Tibial nerve (tissue), 4 donors: ENCODE measurements at regions not wholly inside any gene's neighbourhood (a gene's known extent, or its start where the extent isn't known, plus 50 kb on each side); places are given as distances from the start of the nearest gene placed in this dataset.
"Not testable (repeated sequence)": the region's sequence is repeated elsewhere in the genome, so short reads cannot be mapped to it uniquely, and the experiment has no call there.

ENCODE experiments used
- DNase-seq, 2 donors: peaks; one replicate each; pipeline ENCODE4 v3.0.0-alpha.2; 2019; ENCODE audit warnings: low spot score in 2 of 2
- H3K27ac ChIP-seq, 4 donors: fragments of 200-600 bp; sonication (generic) in 3 of 4; one replicate each; pipeline ENCODE4 v1.5.1; 2017 to 2019; ENCODE audit warnings: mild to moderate bottlenecking in 1 of 4
- H3K27me3 ChIP-seq, 2 donors: fragments of 200-600 bp; sonication (generic) in 1 of 2; one replicate each; pipeline versions ENCODE4 v1.5.1 to v1.6.0; 2017 to 2019
- H3K36me3 ChIP-seq, 3 donors: fragments of 200-600 bp; sonication (generic); one replicate each; pipeline ENCODE4 v1.5.1; 2018 to 2019
- H3K4me1 ChIP-seq, 4 donors: fragments of 200-600 bp; sonication (generic) in 3 of 4; one replicate each; pipeline ENCODE4 v1.5.1; 2017 to 2019
- H3K4me3 ChIP-seq, 4 donors: fragments of 200-600 bp; sonication (generic) in 3 of 4; one replicate each; pipeline ENCODE4 v1.5.1; 2017 to 2019; ENCODE audit warnings: mild to moderate bottlenecking in 1 of 4, moderate library complexity in 1 of 4
- H3K9me3 ChIP-seq, 4 donors: fragments of 200-600 bp; sonication (generic) in 3 of 4; one replicate each; pipeline ENCODE4 v1.5.1; 2017 to 2019
- EP300 ChIP-seq, 2 donors: sonication (generic); formaldehyde crosslinking; IDR thresholded peaks; one replicate each; pipeline ENCODE4 v1.6.1; 2017; ENCODE audit warnings: antibody characterized with exemption in 2 of 2, mild to moderate bottlenecking in 1 of 2
- POLR2A ChIP-seq, 2 donors: fragments of 450-650 bp; IDR thresholded peaks; one replicate each; pipeline ENCODE4 v1.6.1; 2017; ENCODE audit warnings: antibody characterized with exemption in 2 of 2, mild to moderate bottlenecking in 2 of 2, moderate library complexity in 2 of 2
- WGBS, 2 donors: methylation state at CpG; one replicate each; pipeline ENCODE4 v1.1.5; 2018; 5-methylcytosine and 5-hydroxymethylcytosine counted together
- TF ChIP-seq, protein P1 (sequence below), 5 experiments: fragments of 200-600 bp in 3 of 5; fragments of 450-650 bp in 2 of 5; sonication (generic) in 3 of 5; IDR thresholded peaks; one replicate each; pipeline ENCODE4 v1.5.1; 2016 to 2019; ENCODE audit warnings: antibody characterized with exemption in 5 of 5, mild to moderate bottlenecking in 3 of 5, moderate library complexity in 2 of 5

DNA sequence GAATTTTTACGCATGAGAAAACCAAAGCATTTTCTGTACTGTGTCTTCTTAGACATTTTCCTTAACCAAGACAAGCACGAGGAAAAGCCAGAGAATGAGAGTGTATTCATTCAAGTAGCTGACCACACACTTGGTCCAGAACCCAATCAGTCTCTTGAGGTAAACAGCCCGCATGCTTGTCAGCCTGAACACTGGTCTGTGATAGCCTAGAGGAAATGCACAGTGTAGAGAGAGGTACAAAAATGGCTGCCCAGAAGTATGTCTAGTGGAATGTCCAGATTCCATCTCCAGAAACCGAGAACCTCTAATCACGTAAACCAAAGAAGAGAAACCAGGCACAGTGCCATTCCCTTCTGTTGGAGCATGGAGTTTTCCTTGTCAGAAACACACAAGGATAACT, 80.0 kb upstream of the SNX2 start:
- 82 to 87% methylated on average over 5 of the region's 5 CpGs for WGBS, 2 donors
- Histone ChIP-seq H3K4me1 (no peaks in the 10 kb centered on the region), H3K27me3 (no peaks in the 10 kb centered on the region), H3K9me3 (no peaks in the 10 kb centered on the region), H3K36me3 (no peaks in the 10 kb centered on the region), H3K4me3 (no peak overlapping the region), H3K27ac (no peak overlapping the region)
- no peak for DNase-seq
- no peak for TF ChIP-seq EP300 (IDR thresholded peaks at IDR 0.05)
- TF ChIP-seq, protein P1, sequence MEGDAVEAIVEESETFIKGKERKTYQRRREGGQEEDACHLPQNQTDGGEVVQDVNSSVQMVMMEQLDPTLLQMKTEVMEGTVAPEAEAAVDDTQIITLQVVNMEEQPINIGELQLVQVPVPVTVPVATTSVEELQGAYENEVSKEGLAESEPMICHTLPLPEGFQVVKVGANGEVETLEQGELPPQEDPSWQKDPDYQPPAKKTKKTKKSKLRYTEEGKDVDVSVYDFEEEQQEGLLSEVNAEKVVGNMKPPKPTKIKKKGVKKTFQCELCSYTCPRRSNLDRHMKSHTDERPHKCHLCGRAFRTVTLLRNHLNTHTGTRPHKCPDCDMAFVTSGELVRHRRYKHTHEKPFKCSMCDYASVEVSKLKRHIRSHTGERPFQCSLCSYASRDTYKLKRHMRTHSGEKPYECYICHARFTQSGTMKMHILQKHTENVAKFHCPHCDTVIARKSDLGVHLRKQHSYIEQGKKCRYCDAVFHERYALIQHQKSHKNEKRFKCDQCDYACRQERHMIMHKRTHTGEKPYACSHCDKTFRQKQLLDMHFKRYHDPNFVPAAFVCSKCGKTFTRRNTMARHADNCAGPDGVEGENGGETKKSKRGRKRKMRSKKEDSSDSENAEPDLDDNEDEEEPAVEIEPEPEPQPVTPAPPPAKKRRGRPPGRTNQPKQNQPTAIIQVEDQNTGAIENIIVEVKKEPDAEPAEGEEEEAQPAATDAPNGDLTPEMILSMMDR (IDR thresholded peaks at IDR 0.05): no peak
- TF ChIP-seq POLR2A (IDR thresholded peaks at IDR 0.05): no peak

DNA sequence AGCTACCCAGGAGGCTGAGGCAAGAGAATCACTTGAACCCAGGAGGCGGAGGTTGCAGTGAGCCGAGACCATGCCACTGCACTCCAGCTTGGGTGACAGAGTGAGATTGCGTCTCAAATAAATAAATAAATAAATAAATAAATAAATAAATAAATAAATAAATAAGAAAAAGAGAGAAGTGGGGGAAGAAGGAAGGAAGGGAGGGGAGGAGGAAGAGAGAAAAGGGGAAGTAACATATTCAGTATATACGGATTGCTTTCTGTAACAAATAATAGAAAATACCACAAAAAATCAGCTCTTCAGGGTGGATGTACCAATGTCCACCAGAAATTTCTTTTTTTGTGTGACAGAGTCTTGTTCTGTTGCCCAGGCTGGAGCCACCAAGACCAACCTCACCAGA, 78.1 kb upstream of the SNX2 start:
- not testable (repeated sequence) for H3K27ac ChIP-seq, H3K9me3 ChIP-seq, H3K36me3 ChIP-seq, DNase-seq, H3K4me1 ChIP-seq, H3K27me3 ChIP-seq, H3K4me3 ChIP-seq
- WGBS, 2 donors: 91 to 94% methylated on average over 4 of the region's 4 CpGs

GRCh38 chr5:122697191-122697590, 77.7 kb upstream of the SNX2 start:
- no peak overlapping the region for H3K27ac ChIP-seq
- no peaks in the 10 kb centered on the region for H3K4me1 ChIP-seq
- H3K27me3 ChIP-seq: no peaks in the 10 kb centered on the region
- DNase-seq: no peak
- no peak overlapping the region for H3K4me3 ChIP-seq
- H3K9me3 ChIP-seq: no peaks in the 10 kb centered on the region
- no peak for TF ChIP-seq EP300 (IDR thresholded peaks at IDR 0.05)
- TF ChIP-seq POLR2A (IDR thresholded peaks at IDR 0.05): no peak
- TF ChIP-seq, protein P1 (IDR thresholded peaks at IDR 0.05): no peak
- no peaks in the 10 kb centered on the region for H3K36me3 ChIP-seq
- WGBS, 2 donors: 74 to 81% methylated on average over 2 of the region's 2 CpGs

- WGBS, 2 donors: 77 to 81% methylated on average over 2 of the region's 2 CpGs
- Histone ChIP-seq H3K27me3 (no peaks in the 10 kb centered on the region), H3K27ac (no peak overlapping the region), H3K4me3 (no peak overlapping the region), H3K4me1 (no peaks in the 10 kb centered on the region), H3K9me3 (no peaks in the 10 kb centered on the region), H3K36me3 (no peaks in the 10 kb centered on the region)
- DNase-seq: no peak
- TF ChIP-seq POLR2A (IDR thresholded peaks at IDR 0.05): no peak
- no peak for TF ChIP-seq EP300 (IDR thresholded peaks at IDR 0.05)
- TF ChIP-seq, protein P1 (IDR thresholded peaks at IDR 0.05): no peak
Observed at GRCh38 chr5:122699201-122699600, 75.7 kb upstream of the SNX2 start.

DNA sequence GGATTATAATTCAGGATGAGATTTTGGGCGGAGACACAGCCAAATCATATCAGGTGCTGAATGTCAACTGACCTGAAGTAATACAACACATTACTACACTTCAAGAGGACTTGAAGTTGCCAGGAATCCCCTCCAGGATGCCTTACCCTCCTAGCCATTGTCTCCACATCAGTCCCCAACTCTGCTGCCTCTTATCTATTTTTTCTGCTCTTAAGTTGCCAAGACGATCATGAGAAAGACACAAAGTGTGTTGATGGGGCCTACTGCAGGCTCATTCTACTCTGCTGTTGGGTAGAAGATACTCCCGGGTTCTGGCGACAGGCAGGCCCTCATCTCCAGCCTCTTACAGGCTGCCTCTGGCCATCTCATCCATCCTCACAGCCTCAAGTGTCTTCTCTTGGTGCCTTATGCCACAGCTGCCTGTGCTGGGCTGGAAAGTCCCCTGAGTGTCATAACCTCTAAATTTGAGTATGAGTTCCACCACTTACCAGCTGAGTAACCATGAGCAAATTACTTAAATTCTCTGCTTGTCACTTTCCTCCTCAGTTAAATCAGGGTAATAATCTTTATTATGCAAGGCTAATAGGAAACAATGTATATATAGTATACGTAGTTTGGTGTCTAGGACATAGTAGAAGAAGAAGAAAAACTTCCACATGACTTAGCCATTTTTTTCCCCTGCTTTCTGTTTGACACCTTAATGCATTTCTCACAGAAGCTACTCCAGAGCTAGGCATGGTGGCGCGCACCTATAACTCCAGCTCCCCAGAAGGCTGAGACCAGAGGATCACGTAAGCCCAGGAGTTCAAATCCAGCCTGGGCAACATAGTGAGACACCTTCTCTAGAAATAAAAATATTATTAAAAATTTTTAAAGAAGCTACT, 73.0 kb upstream of the SNX2 start:
- no peaks in the 10 kb centered on the region for H3K9me3 ChIP-seq
- DNase-seq: no peak
- TF ChIP-seq POLR2A (IDR thresholded peaks at IDR 0.05) (no peak), EP300 (IDR thresholded peaks at IDR 0.05) (no peak)
- TF ChIP-seq, protein P1 (IDR thresholded peaks at IDR 0.05): no peak
- no peak overlapping the region for H3K27ac ChIP-seq
- H3K4me1 ChIP-seq: no peaks in the 10 kb centered on the region
- H3K4me3 ChIP-seq: no peak overlapping the region
- WGBS, 2 donors: 90 to 97% methylated on average over 8 of the region's 8 CpGs
- H3K36me3 ChIP-seq: no peaks in the 10 kb centered on the region
- no peaks in the 10 kb centered on the region for H3K27me3 ChIP-seq
